PC-3 (cell line): ENCODE measurements at regions not wholly inside any gene's neighbourhood (a gene's known extent, or its start where the extent isn't known, plus 50 kb on each side); places are given as distances from the start of the nearest gene placed in this dataset.

Experiments
- ATAC-seq: fragments of 200-7000 bp; cut with Tn5 transposase; 2 replicates; pipeline ENCODE4 v1.9.1; 2020; ENCODE audit warnings: mild to moderate bottlenecking, moderate library complexity
- BruUV-seq: library from RNA; stranded (reverse); fragments of 400-500 nt; replicated peaks from 2 replicates; lab custom pipeline; 2021; lab: Mats Ljungman, UMichigan
- CTCF ChIA-PET: fragments of 300-600 bp; sonication (Branson Sonifier 250); formaldehyde crosslinking; loops from one replicate; lab custom pipeline; 2022; ENCODE audit warnings: antibody characterized with exemption; lab: Charles Lee
- POLR2A ChIA-PET: fragments of 300-600 bp; sonication (Branson Sonifier 250); formaldehyde crosslinking; loops from one replicate; lab custom pipeline; 2022; ENCODE audit warnings: antibody characterized with exemption; ENCODE audit not compliant: unreplicated experiment; lab: Charles Lee
- DNase-seq: peaks from one replicate; pipeline ENCODE4 v3.0.0-alpha.2; 2015
- H2AFZ ChIP-seq: fragments of 300-600 bp; sonication (generic); 2 replicates; pipeline ENCODE4 v1.6.0; 2016; ENCODE audit warnings: antibody characterized with exemption, low read length
- H3F3A ChIP-seq: fragments of 300-600 bp; sonication (generic); one replicate; pipeline ENCODE4 v1.6.0; 2017; ENCODE audit warnings: antibody characterized with exemption, low read length, control low read depth, mild to moderate bottlenecking; ENCODE audit not compliant: unreplicated experiment
- H3K27ac ChIP-seq: fragments of 300-600 bp; sonication (generic); 2 replicates; pipeline ENCODE4 v1.5.1; 2016; ENCODE audit warnings: mild to moderate bottlenecking, low read length
- H3K27me3 ChIP-seq: fragments of 300-600 bp; sonication (generic); 2 replicates; pipeline ENCODE4 v1.6.1; 2016; ENCODE audit warnings: low read length, mixed read lengths
- H3K36me3 ChIP-seq: fragments of 300-600 bp; sonication (generic); 2 replicates; pipeline ENCODE4 v1.6.1; 2016; ENCODE audit warnings: low read depth, mixed run types, low read length, mixed read lengths
- H3K4me1 ChIP-seq: fragments of 300-600 bp; sonication (generic); 2 replicates; pipeline ENCODE4 v1.5.1; 2016; ENCODE audit warnings: low read length; ENCODE audit not compliant: insufficient read depth
- H3K4me2 ChIP-seq: fragments of 300-600 bp; sonication (generic); 2 replicates; pipeline ENCODE4 v1.6.0; 2016; ENCODE audit warnings: low read length
- H3K4me3 ChIP-seq: fragments of 300-600 bp; sonication (generic); 2 replicates; pipeline ENCODE4 v1.5.1; 2016; ENCODE audit warnings: mild to moderate bottlenecking, low read length, mixed read lengths
- H3K79me2 ChIP-seq: fragments of 300-600 bp; sonication (generic); 2 replicates; pipeline ENCODE4 v1.6.1; 2017; ENCODE audit warnings: low read length, mixed read lengths
- H3K9ac ChIP-seq: fragments of 300-600 bp; sonication (generic); 2 replicates; pipeline ENCODE4 v1.6.0; 2016; ENCODE audit warnings: mild to moderate bottlenecking, low read length
- H3K9me2 ChIP-seq: fragments of 300-600 bp; sonication (generic); replicated peaks from 2 replicates; pipeline ENCODE4 v1.6.1; 2016; ENCODE audit warnings: mixed run types, low read length, mixed read lengths
- H3K9me3 ChIP-seq: fragments of 300-600 bp; sonication (generic); 2 replicates; pipeline ENCODE4 v1.6.1; 2016; ENCODE audit warnings: low read length, mixed read lengths
- H4K20me1 ChIP-seq: fragments of 300-600 bp; sonication (generic); 2 replicates; pipeline ENCODE4 v1.6.1; 2016; ENCODE audit warnings: low read length, mixed read lengths
- EZH2 ChIP-seq: fragments of 300-600 bp; sonication (generic); IDR thresholded peaks from one replicate; pipeline ENCODE4 v1.6.1; 2017; ENCODE audit warnings: antibody characterized with exemption, mild to moderate bottlenecking, low read length; ENCODE audit not compliant: unreplicated experiment
- EZH2phosphoT487 ChIP-seq: fragments of 300-600 bp; sonication (generic); IDR thresholded peaks from 2 replicates; pipeline ENCODE4 v1.6.1; 2018; ENCODE audit warnings: mild to moderate bottlenecking, antibody characterized with exemption, low read length, borderline replicate concordance
- intact Hi-C: fragments of 100-400 bp; cut with micrococcal nuclease; formaldehyde crosslinking; loops from 2 replicates; pipeline ENCODE4 v1.9.0; 2023
- TF ChIP-seq, protein P1 (sequence below): fragments of 300-600 bp; sonication (generic); conservative IDR thresholded peaks from 2 replicates; pipeline ENCODE4 v1.5.1; 2017; ENCODE audit warnings: antibody characterized with exemption, low read depth, mild to moderate bottlenecking, low read length

DNA sequence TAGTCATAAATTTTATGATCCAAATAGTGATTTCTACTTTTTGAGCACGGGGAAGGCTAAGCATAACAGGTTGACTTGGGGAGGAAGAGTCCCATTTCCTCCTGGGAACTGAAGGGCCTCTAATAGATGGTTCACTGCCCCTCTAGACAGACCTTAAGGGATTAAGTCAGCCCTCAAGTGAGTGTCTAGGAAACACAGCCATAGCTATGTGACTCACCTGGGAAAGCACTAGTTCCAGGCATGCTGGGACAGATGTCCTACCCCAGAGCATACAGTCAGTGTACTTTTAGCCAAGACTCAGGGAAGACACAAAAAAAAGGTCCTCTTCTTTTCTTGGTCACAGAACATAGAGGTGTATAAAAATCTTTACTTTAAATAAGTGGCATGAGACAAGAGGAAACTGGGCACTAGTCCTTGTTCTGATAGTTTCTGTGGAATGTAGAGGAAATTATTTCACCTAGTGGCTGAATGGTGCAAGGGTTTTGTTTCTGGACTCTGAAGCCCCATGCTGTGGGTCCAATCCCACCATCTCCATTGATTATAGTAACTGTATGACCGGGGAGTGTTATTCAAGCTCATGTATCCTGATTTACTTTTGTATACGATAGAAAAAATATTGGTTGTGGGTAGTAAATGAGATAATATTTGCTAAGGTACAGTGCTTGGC, 86.0 kb downstream of the NREP start:
- POLR2A ChIA-PET = no interaction called here
- H2AFZ ChIP-seq = no peak overlapping the region
- CTCF ChIA-PET = interaction anchor here (0.6 to 1.0 kb wide), 2 partner anchors 120 to 159 kb away, joined by 3 to 4 read pairs; no protein-coding TSS in a partner anchor

DNA sequence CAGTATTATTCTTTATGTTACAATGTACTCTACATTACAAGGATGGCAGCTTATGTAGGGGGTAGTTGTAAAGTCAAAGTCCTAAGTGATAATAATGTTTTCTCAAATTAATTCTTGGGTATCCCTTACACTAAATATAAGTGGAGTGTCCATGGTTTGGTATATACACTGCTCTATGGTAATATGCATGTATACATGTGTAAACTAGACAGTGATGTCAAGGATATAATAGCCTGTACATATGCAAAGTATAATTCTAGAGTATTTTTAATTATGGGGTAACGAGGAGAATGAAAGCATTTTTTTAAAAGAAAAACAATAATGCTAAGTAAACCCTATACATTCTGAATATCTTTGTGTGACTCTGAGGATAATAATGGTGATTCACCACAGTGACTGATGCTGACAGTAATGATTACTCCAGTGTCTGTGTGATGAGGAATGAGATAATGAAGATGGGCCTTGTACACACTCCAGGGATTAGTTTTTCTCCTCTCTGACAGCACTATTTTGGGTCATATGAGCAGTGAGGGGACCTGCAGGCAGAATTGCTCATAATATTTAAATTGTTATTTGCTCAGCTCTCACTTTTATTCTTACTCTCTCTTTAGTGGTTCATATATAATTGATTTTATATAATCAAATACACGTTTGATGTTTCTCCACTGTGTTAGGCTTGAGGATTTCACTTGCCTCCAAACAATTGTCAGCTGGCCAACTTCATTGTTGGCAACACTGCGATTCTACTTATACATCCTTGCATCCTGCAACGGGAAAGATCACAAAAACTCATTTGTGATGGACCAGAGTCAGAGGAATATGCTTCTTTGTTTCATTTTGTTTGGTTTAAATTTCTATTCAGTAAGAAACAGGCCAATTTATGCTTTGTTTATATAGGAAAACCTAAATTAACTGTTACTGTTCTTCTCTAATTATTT, 88.2 kb downstream of the NREP start:
- ATAC-seq = peak; percentile 80
- Histone ChIP-seq H2AFZ (no peak overlapping the region), H4K20me1 (no peaks in the 10 kb centered on the region), H3K4me3 (no peak overlapping the region), H3F3A (no peaks in the 10 kb centered on the region), H3K79me2 (no peaks in the 10 kb centered on the region), H3K9me3 (no peaks in the 10 kb centered on the region), H3K27me3 (no peaks in the 10 kb centered on the region), H3K9me2 (no peaks in the 10 kb centered on the region), H3K4me2 (0 out of 2 replicates have a peak overlapping the region, but pooled peaks have one; percentile 7), H3K27ac (no peak overlapping the region), H3K9ac (no peak overlapping the region), H3K36me3 (no peaks in the 10 kb centered on the region), H3K4me1 (peaks cover 10% of the 10 kb centered on the region)
- ChIA-PET POLR2A (no interaction called here), CTCF (no interaction called here)
- DNase-seq = peak; percentile 65
- intact Hi-C loops = no loop called here
- TF ChIP-seq, protein P1, sequence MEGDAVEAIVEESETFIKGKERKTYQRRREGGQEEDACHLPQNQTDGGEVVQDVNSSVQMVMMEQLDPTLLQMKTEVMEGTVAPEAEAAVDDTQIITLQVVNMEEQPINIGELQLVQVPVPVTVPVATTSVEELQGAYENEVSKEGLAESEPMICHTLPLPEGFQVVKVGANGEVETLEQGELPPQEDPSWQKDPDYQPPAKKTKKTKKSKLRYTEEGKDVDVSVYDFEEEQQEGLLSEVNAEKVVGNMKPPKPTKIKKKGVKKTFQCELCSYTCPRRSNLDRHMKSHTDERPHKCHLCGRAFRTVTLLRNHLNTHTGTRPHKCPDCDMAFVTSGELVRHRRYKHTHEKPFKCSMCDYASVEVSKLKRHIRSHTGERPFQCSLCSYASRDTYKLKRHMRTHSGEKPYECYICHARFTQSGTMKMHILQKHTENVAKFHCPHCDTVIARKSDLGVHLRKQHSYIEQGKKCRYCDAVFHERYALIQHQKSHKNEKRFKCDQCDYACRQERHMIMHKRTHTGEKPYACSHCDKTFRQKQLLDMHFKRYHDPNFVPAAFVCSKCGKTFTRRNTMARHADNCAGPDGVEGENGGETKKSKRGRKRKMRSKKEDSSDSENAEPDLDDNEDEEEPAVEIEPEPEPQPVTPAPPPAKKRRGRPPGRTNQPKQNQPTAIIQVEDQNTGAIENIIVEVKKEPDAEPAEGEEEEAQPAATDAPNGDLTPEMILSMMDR = no peak
- no peak for TF ChIP-seq EZH2phosphoT487
- no peak for TF ChIP-seq EZH2
- BruUV-seq = no TSS peak

More for the DNA sequence above, 86.0 kb downstream of the NREP start:
- intact Hi-C loops = no loop called here
- peak; percentile 56; the same call in 1 of the 2 replicates for ATAC-seq
- Histone ChIP-seq H3K4me3 (no peak overlapping the region), H3K9me2 (no peaks in the 10 kb centered on the region), H3F3A (no peaks in the 10 kb centered on the region), H3K4me1 (peaks cover 10% of the 10 kb centered on the region), H3K27me3 (no peaks in the 10 kb centered on the region), H3K27ac (no peak overlapping the region), H3K36me3 (no peaks in the 10 kb centered on the region), H3K79me2 (no peaks in the 10 kb centered on the region), H4K20me1 (no peaks in the 10 kb centered on the region), H3K4me2 (no peak overlapping the region), H3K9ac (no peak overlapping the region), H3K9me3 (no peaks in the 10 kb centered on the region)
- TF ChIP-seq, protein P1 = peak; percentile 32; the same call in 1 of the 2 replicates
- no peak for TF ChIP-seq EZH2
- no peak for TF ChIP-seq EZH2phosphoT487
- DNase-seq = peak; percentile 30
- BruUV-seq = no TSS peak
